ENCODE measurements at regions not wholly inside any gene's neighbourhood (a gene's known extent, or its start where the extent isn't known, plus 50 kb on each side); places are given as distances from the start of the nearest gene placed in this dataset.

- H3K27ac ChIP-seq, result peak overlapping the region in 2 of 4 donors; percentile 47 to 66
- H3K4me1 ChIP-seq, result peaks cover 4 to 9% (median 9%) of the 10 kb centered on the region in 4 donors
- in situ Hi-C loops (cut with MboI; ENCODE audit: low pct_ligation_motif_present in 1 of 4, low pct_unique_long_range_greater_than_20kb in 1 of 4, low sequenced_read_pairs in 3 of 4) (loop anchor here (10.0 to 25.0 kb wide), 5 partner anchors 131 to 648 kb away; no protein-coding TSS in a partner anchor), intact Hi-C loops (cut with DNase I; ENCODE audit: low total_unique reads) (no loop called here)
- WGBS, 2 donors (ENCODE audit: low coverage in 1 of 2), result 79 to 80% methylated on average over 8 to 9 of the region's 9 CpGs
- no peak for DNase-seq
- H3K4me3 ChIP-seq, result no peak overlapping the region
- TF ChIP-seq EP300 (IDR thresholded peaks at IDR 0.05; ENCODE audit: low read depth) (no peak), CTCF (IDR thresholded peaks at IDR 0.05) (no peak), POLR2A (IDR thresholded peaks at IDR 0.05) (no peak), POLR2AphosphoS5 (IDR thresholded peaks at IDR 0.05) (no peak)
- H3K9me3 ChIP-seq, result no peaks in the 10 kb centered on the region
- no peaks in the 10 kb centered on the region for H3K36me3 ChIP-seq
- no peaks in the 10 kb centered on the region for H3K27me3 ChIP-seq
These were observed 75.0 kb upstream of the SLC1A4 start for GRCh38 chr2:64914247-64914646.

DNA sequence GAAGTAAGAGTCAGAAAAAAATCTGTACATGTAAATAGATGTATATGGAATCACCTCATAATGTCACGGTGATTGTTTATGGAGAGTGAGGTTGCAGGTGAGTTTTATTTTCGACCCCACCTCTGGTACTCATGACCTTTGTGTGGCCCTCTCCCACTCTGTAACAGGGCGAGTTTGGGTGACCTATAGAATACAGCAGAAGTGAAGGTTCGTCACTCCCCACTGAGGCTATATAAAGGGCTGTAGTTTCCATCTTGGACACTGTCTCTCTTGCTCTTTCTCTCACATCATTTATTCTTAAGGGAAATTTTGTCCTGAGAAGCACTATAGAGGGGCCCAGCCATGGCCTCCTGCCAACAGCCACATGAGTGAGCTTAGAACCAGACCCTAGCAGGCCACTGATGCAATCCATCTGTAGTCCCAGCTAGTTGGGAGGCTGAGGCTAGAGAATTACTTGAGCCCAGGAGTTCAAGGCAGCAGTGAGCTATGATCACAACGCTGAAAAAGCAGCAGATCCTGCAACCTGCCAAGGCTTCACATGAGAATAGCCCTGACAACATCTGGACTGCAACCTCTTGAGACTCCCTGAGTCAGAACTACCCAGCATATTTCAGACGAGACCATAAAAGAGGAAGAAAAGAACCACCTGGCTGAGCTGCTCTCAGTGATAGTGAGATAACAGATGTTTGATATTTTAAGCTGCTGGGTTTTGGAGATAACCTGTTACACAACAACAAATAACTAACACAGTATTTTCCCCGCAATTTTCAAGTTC is 74.3 kb upstream of the SLC1A4 start:
- Histone ChIP-seq H3K27me3 (no peaks in the 10 kb centered on the region), H3K36me3 (no peaks in the 10 kb centered on the region), H3K9me3 (no peaks in the 10 kb centered on the region), H3K27ac (peak overlapping the region in 2 of 4 donors; percentile 47 to 66), H3K4me1 (peaks cover 4 to 9% (median 9%) of the 10 kb centered on the region in 4 donors), H3K4me3 (no peak overlapping the region)
- intact Hi-C loops (cut with DNase I; ENCODE audit: low total_unique reads), result loop anchor here (5.0 kb wide), 1 partner anchor 272 kb away; no protein-coding TSS in a partner anchor
- DNase-seq, result no peak
- TF ChIP-seq EP300 (IDR thresholded peaks at IDR 0.05; ENCODE audit: low read depth) (no peak), POLR2AphosphoS5 (IDR thresholded peaks at IDR 0.05) (no peak), POLR2A (IDR thresholded peaks at IDR 0.05) (no peak), CTCF (IDR thresholded peaks at IDR 0.05) (no peak)
- in situ Hi-C loops (cut with MboI; ENCODE audit: low pct_ligation_motif_present in 1 of 4, low pct_unique_long_range_greater_than_20kb in 1 of 4, low sequenced_read_pairs in 3 of 4), result loop anchor here (5.0 to 25.0 kb wide), 6 partner anchors 122 to 647 kb away; no protein-coding TSS in a partner anchor
- WGBS, 2 donors (ENCODE audit: low coverage in 1 of 2), result 47 to 54% methylated on average over 3 to 7 of the region's 7 CpGs

DNA sequence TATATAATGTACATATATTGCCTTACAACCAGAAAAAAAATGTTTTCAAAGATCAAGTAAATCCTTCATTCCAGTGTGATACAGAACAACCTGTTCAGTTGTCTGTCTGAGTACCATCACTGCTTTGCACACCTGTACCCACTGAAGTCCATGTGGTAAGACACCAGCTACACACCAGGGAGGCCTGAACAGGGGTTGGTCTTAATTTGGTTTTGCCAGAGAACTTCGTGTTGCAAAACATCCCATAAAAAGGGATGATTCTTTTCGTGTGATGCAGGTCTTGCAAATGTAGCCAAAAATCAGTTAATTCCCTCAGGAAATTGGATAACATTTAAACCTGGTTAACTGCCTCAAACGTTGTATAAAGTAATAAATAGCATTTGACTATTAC is 73.7 kb upstream of the SLC1A4 start:
- Histone ChIP-seq H3K4me1 (peaks cover 4 to 9% (median 9%) of the 10 kb centered on the region in 4 donors), H3K4me3 (no peak overlapping the region), H3K27ac (peak overlapping the region in 2 of 4 donors; percentile 31 to 66), H3K27me3 (no peaks in the 10 kb centered on the region), H3K36me3 (no peaks in the 10 kb centered on the region), H3K9me3 (no peaks in the 10 kb centered on the region)
- WGBS, 2 donors (ENCODE audit: low coverage in 1 of 2), result 18 to 34% methylated on average over 3 of the region's 3 CpGs
- in situ Hi-C loops (cut with MboI; ENCODE audit: low pct_ligation_motif_present in 1 of 4, low pct_unique_long_range_greater_than_20kb in 1 of 4, low sequenced_read_pairs in 3 of 4) (loop anchor here (5.0 to 25.0 kb wide), 6 partner anchors 122 to 647 kb away; no protein-coding TSS in a partner anchor), intact Hi-C loops (cut with DNase I; ENCODE audit: low total_unique reads) (loop anchor here (5.0 kb wide), 1 partner anchor 272 kb away; no protein-coding TSS in a partner anchor)
- DNase-seq, result no peak
- TF ChIP-seq EP300 (IDR thresholded peaks at IDR 0.05; ENCODE audit: low read depth) (no peak), POLR2AphosphoS5 (IDR thresholded peaks at IDR 0.05) (no peak), POLR2A (IDR thresholded peaks at IDR 0.05) (no peak), CTCF (IDR thresholded peaks at IDR 0.05) (no peak)

- intact Hi-C loops (cut with DNase I; ENCODE audit: low total_unique reads), result loop anchor here (2.0 to 5.0 kb wide), 2 partner anchors 122 to 269 kb away; no protein-coding TSS in a partner anchor
- Histone ChIP-seq H3K4me3 (peak overlapping the region in 3 of 4 donors; percentile 21 to 54 (median 27)), H3K4me1 (peaks cover 4 to 9% (median 9%) of the 10 kb centered on the region in 4 donors), H3K27me3 (no peaks in the 10 kb centered on the region), H3K27ac (peak overlapping the region; percentile 71 to 79 (median 76)), H3K36me3 (no peaks in the 10 kb centered on the region), H3K9me3 (no peaks in the 10 kb centered on the region)
- 72 to 81% methylated on average over 8 of the region's 8 CpGs for WGBS, 2 donors (ENCODE audit: low coverage in 1 of 2)
- no peak for DNase-seq
- TF ChIP-seq CTCF (IDR thresholded peaks at IDR 0.05) (no peak), POLR2AphosphoS5 (IDR thresholded peaks at IDR 0.05) (no peak), POLR2A (IDR thresholded peaks at IDR 0.05) (no peak), EP300 (IDR thresholded peaks at IDR 0.05; ENCODE audit: low read depth) (no peak)
- in situ Hi-C loops (cut with MboI; ENCODE audit: low pct_ligation_motif_present in 1 of 4, low pct_unique_long_range_greater_than_20kb in 1 of 4, low sequenced_read_pairs in 3 of 4), result loop anchor here (5.0 to 25.0 kb wide), 6 partner anchors 119 to 644 kb away; no protein-coding TSS in a partner anchor
These were observed 70.8 kb upstream of the SLC1A4 start for GRCh38 chr2:64918220-64918886.

Measured in transverse colon (tissue), 4 donors.